H1 (cell line): ENCODE measurements at regions not wholly inside any gene's neighbourhood (a gene's known extent, or its start where the extent isn't known, plus 50 kb on each side); places are given as distances from the start of the nearest gene placed in this dataset.

ENCODE experiments used
- CTCF ChIA-PET: fragments of 300-600 bp; sonication (Branson Sonifier 250); formaldehyde crosslinking; loops from one replicate; lab custom pipeline; 2021; ENCODE audit not compliant: partially characterized antibody; lab: Charles Lee
- POLR2A ChIA-PET: fragments of 300-600 bp; sonication (Branson Sonifier 250); formaldehyde crosslinking; loops from one replicate; lab custom pipeline; 2021; ENCODE audit warnings: inconsistent platforms; ENCODE audit not compliant: partially characterized antibody; lab: Charles Lee
- DNase-seq, 2 experiments: peaks; one replicate each; pipeline versions ENCODE4 v3.0.0 to v3.0.0-alpha.2; 2010 to 2022; ENCODE audit warnings: low spot score in 2 of 2, low read depth in 1 of 2, mixed read lengths in 1 of 2
- FAIRE-seq: peaks from 2 replicates; lab custom pipeline; 2011; peaks lifted over from hg19 to GRCh38; lab: Jason Lieb, UNC
- H2AFZ ChIP-seq: 2 replicates; pipeline ENCODE4 v1.8.1; 2012; ENCODE audit warnings: low read length, inconsistent platforms
- H2AK5ac ChIP-seq: 2 replicates; pipeline ENCODE4 v1.6.1; 2013; ENCODE audit warnings: low read depth, low read length
- H2BK120ac ChIP-seq: replicated peaks from 2 replicates; pipeline ENCODE3; 2013; ENCODE audit warnings: low read depth, low read length, inconsistent platforms
- H2BK12ac ChIP-seq: 2 replicates; pipeline ENCODE4 v1.6.1; 2013; ENCODE audit warnings: low read depth, low read length
- H2BK15ac ChIP-seq: 2 replicates; pipeline ENCODE4 v1.6.1; 2013; ENCODE audit warnings: low read length
- H2BK20ac ChIP-seq: 2 replicates; pipeline ENCODE4 v1.6.1; 2013; ENCODE audit warnings: low read length
- H2BK5ac ChIP-seq: 2 replicates; pipeline ENCODE4 v1.6.1; 2013; ENCODE audit warnings: low read depth, low read length
- H3K14ac ChIP-seq: 2 replicates; pipeline ENCODE4 v1.6.1; 2013; ENCODE audit warnings: inconsistent platforms; ENCODE audit not compliant: insufficient read length
- H3K18ac ChIP-seq: 2 replicates; pipeline ENCODE4 v1.6.1; 2013; ENCODE audit warnings: low read length; ENCODE audit errors: extremely low read depth
- H3K23ac ChIP-seq: 2 replicates; pipeline ENCODE4 v1.6.1; 2013; ENCODE audit warnings: inconsistent platforms; ENCODE audit not compliant: insufficient read length
- H3K23me2 ChIP-seq: 2 replicates; pipeline ENCODE4 v1.6.1; 2013; ENCODE audit warnings: low read depth, low read length
- H3K27ac ChIP-seq: 2 replicates; pipeline ENCODE4 v1.6.1; 2011; ENCODE audit warnings: low read depth, low read length, inconsistent platforms
- H3K27me3 ChIP-seq, 4 experiments: replicated peaks in 1 of 4; 1 replicate in 1 of 4; 2 replicates in 3 of 4; pipeline versions ENCODE4 v1.6.1 to v1.8.1; 2011 to 2013; ENCODE audit warnings: low read length in 3 of 4, mild to moderate bottlenecking in 3 of 4, inconsistent platforms in 2 of 4, mixed read lengths in 2 of 4, moderate library complexity in 1 of 4; ENCODE audit not compliant: control insufficient read depth in 3 of 4, insufficient read depth in 3 of 4; ENCODE audit errors: extremely low read depth in 1 of 4
- H3K36me3 ChIP-seq, 4 experiments: 2 replicates each; pipeline versions ENCODE4 v1.6.1 to v1.8.1; 2011 to 2013; ENCODE audit warnings: mild to moderate bottlenecking in 4 of 4, low read length in 3 of 4, moderate library complexity in 2 of 4, control low read depth in 1 of 4, inconsistent platforms in 1 of 4; ENCODE audit not compliant: insufficient read depth in 4 of 4, control insufficient read depth in 2 of 4
- H3K4ac ChIP-seq: replicated peaks from 2 replicates; pipeline ENCODE3; 2013; ENCODE audit warnings: low read length, low read depth, mixed read lengths, inconsistent platforms; ENCODE audit not compliant: insufficient read length
- H3K4me1 ChIP-seq, 4 experiments: replicated peaks in 1 of 4; 1 replicate in 1 of 4; 2 replicates in 3 of 4; pipeline versions ENCODE4 v1.6.1 to v1.8.1; 2011 to 2013; ENCODE audit warnings: low read length in 3 of 4, inconsistent platforms in 2 of 4, mixed read lengths in 1 of 4; ENCODE audit not compliant: insufficient read depth in 4 of 4, control insufficient read depth in 3 of 4
- H3K4me2 ChIP-seq, 2 experiments: 2 replicates each; pipeline versions ENCODE4 v1.6.1 to v1.8.1; 2011 to 2013; ENCODE audit warnings: low read depth in 2 of 2, low read length in 2 of 2, control low read depth in 1 of 2, inconsistent platforms in 1 of 2, mild to moderate bottlenecking in 1 of 2; ENCODE audit not compliant: insufficient read depth in 1 of 2
- H3K4me3 ChIP-seq, 4 experiments: fragments of 200-600, 300-600 bp in 1 of 4; sonication (generic), shearing (Covaris generic), sonication (Bioruptor Twin) in 1 of 4; 2 replicates each; pipeline versions ENCODE4 v1.5.1 to v1.8.1; 2011 to 2016; ENCODE audit warnings: low read length in 4 of 4, low read depth in 3 of 4, control low read depth in 2 of 4, inconsistent platforms in 2 of 4, mild to moderate bottlenecking in 2 of 4, mixed read lengths in 1 of 4, moderate library complexity in 1 of 4; ENCODE audit not compliant: insufficient read depth in 2 of 4; ENCODE audit errors: extremely low read depth in 1 of 4
- H3K56ac ChIP-seq: replicated peaks from 2 replicates; pipeline ENCODE3; 2013; ENCODE audit warnings: low read depth, mild to moderate bottlenecking, mixed read lengths, low read length, inconsistent platforms; ENCODE audit not compliant: insufficient read length
- H3K79me1 ChIP-seq: 2 replicates; pipeline ENCODE4 v1.6.1; 2013; ENCODE audit warnings: low read depth, low read length, control low read depth
- H3K79me2 ChIP-seq, 2 experiments: 2 replicates each; pipeline versions ENCODE4 v1.6.1 to v1.8.1; 2012 to 2013; ENCODE audit warnings: low read length in 2 of 2, mild to moderate bottlenecking in 2 of 2, inconsistent platforms in 1 of 2; ENCODE audit not compliant: insufficient read depth in 2 of 2, control insufficient read depth in 1 of 2
- H3K9ac ChIP-seq, 4 experiments: replicated peaks in 1 of 4; 1 replicate in 1 of 4; 2 replicates in 3 of 4; pipeline versions ENCODE4 v1.6.1 to v1.8.1; 2011 to 2013; ENCODE audit warnings: low read depth in 3 of 4, low read length in 3 of 4, control low read depth in 2 of 4, mild to moderate bottlenecking in 2 of 4, moderate library complexity in 2 of 4, inconsistent platforms in 1 of 4; ENCODE audit errors: extremely low read depth in 1 of 4
- H3K9me3 ChIP-seq, 2 experiments: 2 replicates each; pipeline versions ENCODE4 v1.6.1 to v1.8.1; 2012 to 2013; ENCODE audit warnings: mild to moderate bottlenecking in 2 of 2, moderate library complexity in 2 of 2, control low read depth in 1 of 2, inconsistent platforms in 1 of 2, low read depth in 1 of 2, low read length in 1 of 2, mixed read lengths in 1 of 2; ENCODE audit not compliant: insufficient read depth in 2 of 2
- H4K20me1 ChIP-seq, 2 experiments: replicated peaks in 1 of 2; 2 replicates each; pipeline versions ENCODE3 to v1.8.1; 2011 to 2013; ENCODE audit warnings: inconsistent platforms in 2 of 2, low read length in 2 of 2, mild to moderate bottlenecking in 1 of 2; ENCODE audit not compliant: insufficient read depth in 2 of 2, control insufficient read depth in 1 of 2
- H4K5ac ChIP-seq: 2 replicates; pipeline ENCODE4 v1.6.1; 2013; ENCODE audit warnings: low read length, low read depth, mixed read lengths, inconsistent platforms; ENCODE audit not compliant: insufficient read length
- H4K8ac ChIP-seq: 2 replicates; pipeline ENCODE4 v1.8.0; 2013; ENCODE audit warnings: mild to moderate bottlenecking, moderate library complexity, low read length, inconsistent platforms; ENCODE audit not compliant: insufficient read depth; ENCODE audit errors: extremely low read depth
- H4K91ac ChIP-seq: replicated peaks from 2 replicates; pipeline ENCODE3; 2013; ENCODE audit warnings: low read length, mixed read lengths, inconsistent platforms; ENCODE audit not compliant: insufficient read length
- BACH1 ChIP-seq: IDR thresholded peaks from 2 replicates; pipeline ENCODE4 v1.6.1; 2012; ENCODE audit warnings: low read length, improper control_type of control experiment
- CHD1 ChIP-seq: IDR thresholded peaks from 2 replicates; pipeline ENCODE4 v1.6.1; 2012; ENCODE audit warnings: low read depth, low read length, improper control_type of control experiment
- EZH2 ChIP-seq: fragments of 200-600 bp; sonication (generic); IDR thresholded peaks from 2 replicates; pipeline ENCODE4 v1.7.1; 2012; ENCODE audit warnings: low read depth, mild to moderate bottlenecking, moderate library complexity, low read length, inconsistent platforms; ENCODE audit not compliant: severe bottlenecking
- HDAC6 ChIP-seq: IDR thresholded peaks from one replicate; pipeline ENCODE4 v1.7.1; 2012; ENCODE audit warnings: low read depth, mild to moderate bottlenecking, inconsistent platforms, low read length, moderate library complexity
- KDM5A ChIP-seq: fragments of 200-600 bp; IDR thresholded peaks from 2 replicates; pipeline ENCODE4 v1.7.1; 2012; ENCODE audit warnings: mild to moderate bottlenecking, low read length, inconsistent platforms, mixed read lengths
- NRF1 ChIP-seq: IDR thresholded peaks from 2 replicates; pipeline ENCODE4 v1.6.1; 2011; ENCODE audit warnings: mild to moderate bottlenecking, low read depth, low read length, improper control_type of control experiment
- SIRT6 ChIP-seq: IDR thresholded peaks from one replicate; pipeline ENCODE4 v1.7.1; 2012; ENCODE audit warnings: low read length, inconsistent platforms
- TCF12 ChIP-seq: IDR thresholded peaks from 2 replicates; pipeline ENCODE4 v1.6.1; 2011; ENCODE audit warnings: low read depth, mild to moderate bottlenecking, low read length
- YY1 ChIP-seq: IDR thresholded peaks from 2 replicates; pipeline ENCODE4 v1.6.1; 2011; ENCODE audit warnings: low read depth, mild to moderate bottlenecking, low read length
- WGBS, 2 experiments: shearing (Covaris generic) in 1 of 2; methylation state at CpG; one replicate each; pipeline versions ENCODE4 v1.1.6 to v1.1.7; 2013 to 2015; ENCODE audit warnings: low lambda C conversion rate in 2 of 2, mixed read lengths in 2 of 2, inconsistent platforms in 1 of 2, low coverage in 1 of 2, missing lambda C conversion rate in 1 of 2; ENCODE audit not compliant: insufficient replicate concordance in 2 of 2, insufficient coverage in 1 of 2, insufficient read length in 1 of 2; ENCODE audit errors: extremely low coverage in 1 of 2, missing lambda C conversion rate in 1 of 2; 5-methylcytosine and 5-hydroxymethylcytosine counted together
- TF ChIP-seq, protein P1 (sequence below): IDR thresholded peaks from 2 replicates; pipeline ENCODE4 v1.6.1; 2011; ENCODE audit warnings: low read length, improper control_type of control experiment

DNA sequence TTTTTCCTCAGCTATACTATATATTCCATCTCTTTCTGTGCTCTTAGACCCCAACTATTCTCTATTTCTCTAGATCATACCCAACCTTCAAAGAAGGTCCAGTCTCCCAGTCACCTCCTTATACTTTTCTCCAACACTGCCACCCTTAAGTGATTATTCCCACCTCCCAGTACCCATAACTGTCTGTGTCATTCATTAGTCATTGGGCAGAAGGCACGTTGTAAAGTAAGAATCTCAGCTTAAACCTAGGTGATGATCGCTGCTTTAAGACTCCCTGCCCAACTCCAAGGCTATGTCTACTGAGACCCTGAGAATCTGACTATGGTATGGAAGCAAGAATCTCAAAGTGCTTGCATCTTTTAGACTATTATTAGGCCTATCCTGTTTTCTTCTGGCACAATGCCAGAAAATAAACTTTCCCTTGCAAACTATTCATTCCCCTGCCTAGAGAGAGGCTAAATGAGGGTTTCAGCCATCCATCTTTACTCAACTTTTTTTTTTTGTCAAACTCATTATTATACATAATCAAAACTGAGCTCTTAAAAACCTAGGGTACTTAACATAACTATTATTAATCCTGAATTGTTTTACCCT is 174.3 kb upstream of the DPT start:
- Histone ChIP-seq H3K79me2 (no peaks in the 10 kb centered on the region), H3K4me3 (no peak overlapping the region), H3K56ac (no peak overlapping the region), H3K18ac (no peak overlapping the region), H2BK5ac (no peak overlapping the region), H3K23ac (no peak overlapping the region), H3K4ac (no peak overlapping the region), H3K9ac (no peak overlapping the region), H2BK120ac (no peak overlapping the region), H4K91ac (no peak overlapping the region), H2BK12ac (no peak overlapping the region), H4K20me1 (no peaks in the 10 kb centered on the region), H2BK15ac (no peak overlapping the region), H3K4me1 (no peaks in the 10 kb centered on the region), H3K14ac (no peak overlapping the region), H4K8ac (no peak overlapping the region), H4K5ac (no peak overlapping the region), H3K27me3 (no peaks in the 10 kb centered on the region), H3K4me2 (no peak overlapping the region), H2AK5ac (no peak overlapping the region), H3K36me3 (no peaks in the 10 kb centered on the region), H2BK20ac (no peak overlapping the region), H3K9me3 (no peaks in the 10 kb centered on the region), H2AFZ (no peak overlapping the region), H3K23me2 (no peaks in the 10 kb centered on the region), H3K79me1 (no peaks in the 10 kb centered on the region), H3K27ac (no peak overlapping the region)
- TF ChIP-seq, protein P1, sequence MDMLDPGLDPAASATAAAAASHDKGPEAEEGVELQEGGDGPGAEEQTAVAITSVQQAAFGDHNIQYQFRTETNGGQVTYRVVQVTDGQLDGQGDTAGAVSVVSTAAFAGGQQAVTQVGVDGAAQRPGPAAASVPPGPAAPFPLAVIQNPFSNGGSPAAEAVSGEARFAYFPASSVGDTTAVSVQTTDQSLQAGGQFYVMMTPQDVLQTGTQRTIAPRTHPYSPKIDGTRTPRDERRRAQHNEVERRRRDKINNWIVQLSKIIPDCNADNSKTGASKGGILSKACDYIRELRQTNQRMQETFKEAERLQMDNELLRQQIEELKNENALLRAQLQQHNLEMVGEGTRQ: no peak
- TF ChIP-seq YY1 (no peak), BACH1 (no peak), KDM5A (no peak), HDAC6 (no peak), TCF12 (no peak), CHD1 (no peak), NRF1 (no peak), EZH2 (no peak), SIRT6 (no peak)
- ChIA-PET POLR2A (no interaction called here), CTCF (interaction anchor here (1.1 kb wide), 1 partner anchor 11 kb away, joined by 4 read pairs; no protein-coding TSS in a partner anchor)
- WGBS, 2 experiments: 94% methylated on average over 2 of the region's 2 CpGs; no CpG with 5 or more reads in 1 of the 2 experiments
- FAIRE-seq: no peak
- DNase-seq: no peak
